ENCODE measurements at regions not wholly inside any gene's neighbourhood (a gene's known extent, or its start where the extent isn't known, plus 50 kb on each side); places are given as distances from the start of the nearest gene placed in this dataset.

DNA sequence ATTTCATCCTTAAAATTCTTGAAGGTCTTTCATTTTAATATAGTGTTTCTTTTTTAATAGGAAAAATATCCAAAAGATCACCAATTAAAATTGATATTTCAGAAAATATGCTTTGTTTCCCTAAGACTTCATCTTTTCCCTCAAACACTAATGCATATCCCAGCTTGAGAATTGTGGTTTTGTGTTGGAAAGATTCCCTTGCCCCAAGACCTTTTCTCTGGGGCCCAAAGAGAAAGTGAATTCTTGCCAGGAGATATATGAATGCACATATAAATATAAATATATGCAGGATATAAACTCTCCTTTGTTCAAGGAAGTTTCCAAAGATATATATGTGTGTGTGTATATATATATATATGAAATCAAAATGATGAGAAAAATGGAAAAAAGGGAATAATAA, 241.2 kb downstream of the FAM76B start:
- TF ChIP-seq, protein P1, sequence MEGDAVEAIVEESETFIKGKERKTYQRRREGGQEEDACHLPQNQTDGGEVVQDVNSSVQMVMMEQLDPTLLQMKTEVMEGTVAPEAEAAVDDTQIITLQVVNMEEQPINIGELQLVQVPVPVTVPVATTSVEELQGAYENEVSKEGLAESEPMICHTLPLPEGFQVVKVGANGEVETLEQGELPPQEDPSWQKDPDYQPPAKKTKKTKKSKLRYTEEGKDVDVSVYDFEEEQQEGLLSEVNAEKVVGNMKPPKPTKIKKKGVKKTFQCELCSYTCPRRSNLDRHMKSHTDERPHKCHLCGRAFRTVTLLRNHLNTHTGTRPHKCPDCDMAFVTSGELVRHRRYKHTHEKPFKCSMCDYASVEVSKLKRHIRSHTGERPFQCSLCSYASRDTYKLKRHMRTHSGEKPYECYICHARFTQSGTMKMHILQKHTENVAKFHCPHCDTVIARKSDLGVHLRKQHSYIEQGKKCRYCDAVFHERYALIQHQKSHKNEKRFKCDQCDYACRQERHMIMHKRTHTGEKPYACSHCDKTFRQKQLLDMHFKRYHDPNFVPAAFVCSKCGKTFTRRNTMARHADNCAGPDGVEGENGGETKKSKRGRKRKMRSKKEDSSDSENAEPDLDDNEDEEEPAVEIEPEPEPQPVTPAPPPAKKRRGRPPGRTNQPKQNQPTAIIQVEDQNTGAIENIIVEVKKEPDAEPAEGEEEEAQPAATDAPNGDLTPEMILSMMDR (IDR thresholded peaks at IDR 0.05; ENCODE audit: borderline replicate concordance, extremely low read depth, low read length, poor library complexity, severe bottlenecking), result no peak
- no peak for TF ChIP-seq EZH2 (IDR thresholded peaks at IDR 0.05; ENCODE audit: borderline replicate concordance, low read depth, low read length, severe bottlenecking)

All from DND-41 (cell line).